Effector memory CD4-positive, alpha-beta T cell (primary cell): ENCODE measurements at regions not wholly inside any gene's neighbourhood (a gene's known extent, or its start where the extent isn't known, plus 50 kb on each side); places are given as distances from the start of the nearest gene placed in this dataset.

ENCODE experiments used
- DNase-seq, 3 donors: peaks; one replicate each; pipeline ENCODE4 v3.0.0-alpha.2; 2020
- H3K27ac ChIP-seq: 2 replicates; pipeline ENCODE4 v1.7.0; 2013; ENCODE audit warnings: mild to moderate bottlenecking, low read length, moderate library complexity; ENCODE audit not compliant: insufficient read depth, poor library complexity, severe bottlenecking
- H3K27me3 ChIP-seq: replicated peaks from 2 replicates; pipeline ENCODE4 v1.7.0; 2013; ENCODE audit warnings: mild to moderate bottlenecking, low read length; ENCODE audit not compliant: insufficient read depth, control insufficient read depth, poor library complexity, severe bottlenecking
- H3K36me3 ChIP-seq: 2 replicates; pipeline ENCODE4 v1.7.0; 2013; ENCODE audit warnings: mild to moderate bottlenecking, low read length, moderate library complexity; ENCODE audit not compliant: control insufficient read depth, insufficient read depth
- H3K4me1 ChIP-seq: 2 replicates; pipeline ENCODE4 v1.7.0; 2013; ENCODE audit warnings: low read length, mild to moderate bottlenecking; ENCODE audit not compliant: control insufficient read depth, insufficient read depth, poor library complexity, severe bottlenecking
- H3K4me3 ChIP-seq: 2 replicates; pipeline ENCODE4 v1.7.0; 2013; ENCODE audit warnings: low read length, low read depth, mild to moderate bottlenecking; ENCODE audit not compliant: insufficient read depth, poor library complexity, severe bottlenecking
- H3K9me3 ChIP-seq: 2 replicates; pipeline ENCODE4 v1.7.0; 2013; ENCODE audit warnings: mild to moderate bottlenecking, low read length, moderate library complexity; ENCODE audit not compliant: control insufficient read depth

DNA sequence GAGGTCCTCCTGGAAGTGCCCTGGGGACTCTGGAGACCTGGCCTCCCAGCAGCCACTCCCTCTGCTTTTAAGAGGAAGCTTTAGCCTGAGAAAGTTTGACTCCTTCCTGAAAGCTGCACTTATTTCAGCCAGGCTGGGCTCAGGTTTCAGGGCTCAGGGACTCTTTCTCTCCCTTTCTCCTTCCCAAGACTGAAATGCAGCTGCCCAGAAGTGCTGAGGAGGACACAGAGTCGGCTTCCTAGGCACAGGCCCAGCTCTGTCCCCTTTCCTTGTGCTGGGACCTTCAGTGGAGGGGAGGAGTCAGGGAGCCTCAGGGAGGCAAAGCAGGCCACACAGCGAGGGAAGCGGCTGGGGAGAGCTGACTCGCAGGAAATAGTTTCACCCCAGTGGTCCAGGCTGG, 137.3 kb downstream of the NAV1 start:
- Histone ChIP-seq H3K36me3 (no peaks in the 10 kb centered on the region), H3K27me3 (no peaks in the 10 kb centered on the region), H3K9me3 (no peaks in the 10 kb centered on the region), H3K4me3 (no peak overlapping the region), H3K27ac (no peak overlapping the region), H3K4me1 (no peaks in the 10 kb centered on the region)
- no peak for DNase-seq

DNA sequence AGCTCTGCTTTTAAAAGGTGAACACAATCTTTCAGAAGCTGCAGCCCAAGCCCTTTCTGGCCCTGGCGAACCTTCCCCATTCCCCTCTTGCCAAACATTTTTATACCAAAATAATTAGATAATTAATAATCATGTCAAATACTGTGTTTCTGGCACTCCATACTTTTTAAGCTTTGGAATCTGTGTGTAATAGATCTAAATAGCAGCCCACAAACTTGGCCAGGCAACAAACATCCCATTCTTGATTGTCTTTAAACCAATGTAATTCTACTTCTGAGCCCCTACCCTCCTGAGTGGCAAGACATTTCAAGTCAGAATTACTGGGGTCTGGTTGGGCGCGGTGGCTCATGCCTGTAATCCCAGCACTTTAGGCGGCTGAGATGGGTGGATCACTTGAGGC, 137.7 kb downstream of the NAV1 start:
- no peaks in the 10 kb centered on the region for H3K27me3 ChIP-seq
- H3K4me3 ChIP-seq = no peak overlapping the region
- no peaks in the 10 kb centered on the region for H3K36me3 ChIP-seq
- no peaks in the 10 kb centered on the region for H3K4me1 ChIP-seq
- DNase-seq = no peak
- no peaks in the 10 kb centered on the region for H3K9me3 ChIP-seq
- no peak overlapping the region for H3K27ac ChIP-seq

GRCh38 chr1:201678264-201679101, 139.6 kb downstream of the NAV1 start:
- no peak for DNase-seq
- H3K36me3 ChIP-seq = no peaks in the 10 kb centered on the region
- no peak overlapping the region for H3K4me3 ChIP-seq
- no peaks in the 10 kb centered on the region for H3K27me3 ChIP-seq
- no peaks in the 10 kb centered on the region for H3K9me3 ChIP-seq
- H3K4me1 ChIP-seq = no peaks in the 10 kb centered on the region
- H3K27ac ChIP-seq = no peak overlapping the region

DNA sequence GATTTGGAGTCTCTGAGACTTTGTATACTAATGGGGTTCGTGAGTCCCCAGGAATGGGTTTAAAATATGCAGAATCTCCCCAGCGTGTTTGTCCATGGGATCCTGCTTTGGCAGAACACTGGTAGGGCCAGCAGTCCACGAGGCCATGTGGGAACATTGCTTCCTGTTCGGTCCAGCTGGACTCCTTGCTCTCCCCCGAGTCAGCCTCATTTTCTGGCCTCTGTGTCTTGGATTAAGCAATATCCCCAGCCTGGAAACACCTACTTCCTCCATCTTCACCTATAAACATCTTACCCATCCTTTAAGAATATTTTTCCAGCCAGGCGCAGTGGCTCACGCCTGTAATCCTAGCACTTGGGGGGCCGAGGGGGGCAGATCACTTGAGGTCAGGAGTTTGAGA, 142.4 kb downstream of the NAV1 start:
- H3K4me1 ChIP-seq = no peaks in the 10 kb centered on the region
- no peak for DNase-seq

DNA sequence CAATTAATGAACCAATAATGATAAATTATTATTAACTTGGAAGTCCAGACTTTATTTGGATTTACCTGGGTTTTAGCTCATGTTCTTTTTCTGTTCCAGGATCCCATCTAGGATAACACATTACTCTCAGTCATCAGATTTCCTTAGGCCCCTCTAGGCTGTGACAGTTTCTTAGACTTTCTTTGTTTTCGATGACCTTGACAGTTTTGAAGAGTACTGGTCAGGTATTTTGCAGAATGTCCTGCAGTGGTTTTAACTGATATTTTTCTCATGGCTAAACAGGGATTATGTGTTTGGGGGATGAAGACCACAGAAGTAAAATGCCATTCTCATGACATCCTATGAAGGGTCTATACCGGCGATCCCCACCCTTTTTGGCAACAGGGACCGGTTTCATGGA, 144.0 kb downstream of the NAV1 start:
- DNase-seq = no peak
- no peak overlapping the region for H3K4me3 ChIP-seq
- no peak overlapping the region for H3K27ac ChIP-seq
- H3K27me3 ChIP-seq = no peaks in the 10 kb centered on the region
- H3K9me3 ChIP-seq = no peaks in the 10 kb centered on the region
- no peaks in the 10 kb centered on the region for H3K36me3 ChIP-seq
- no peaks in the 10 kb centered on the region for H3K4me1 ChIP-seq

More for the DNA sequence above, 142.4 kb downstream of the NAV1 start:
- no peak overlapping the region for H3K4me3 ChIP-seq
- H3K27ac ChIP-seq = no peak overlapping the region
- no peaks in the 10 kb centered on the region for H3K36me3 ChIP-seq
- no peaks in the 10 kb centered on the region for H3K9me3 ChIP-seq
- H3K27me3 ChIP-seq = no peaks in the 10 kb centered on the region

DNA sequence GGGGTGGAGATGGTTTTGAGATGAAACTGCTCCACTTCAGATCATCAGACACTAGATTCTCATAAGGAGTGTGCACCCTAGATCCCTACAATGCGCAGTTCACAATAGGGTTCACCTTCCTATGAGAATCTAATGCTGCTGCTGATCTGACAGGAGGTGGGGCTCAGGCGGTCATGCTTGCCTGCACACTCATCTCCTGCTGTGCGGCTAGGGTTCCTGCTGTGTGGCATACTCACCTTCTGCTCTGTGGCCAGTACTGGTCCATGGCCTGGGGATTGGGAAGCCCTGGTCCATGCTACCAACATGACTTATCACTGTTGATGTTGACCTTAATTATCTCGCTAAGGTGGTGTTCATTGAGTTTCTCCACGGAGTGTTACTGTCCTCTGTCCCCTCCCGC, 144.5 kb downstream of the NAV1 start:
- H3K27ac ChIP-seq = no peak overlapping the region
- H3K4me1 ChIP-seq = no peaks in the 10 kb centered on the region
- H3K4me3 ChIP-seq = no peak overlapping the region
- H3K9me3 ChIP-seq = no peaks in the 10 kb centered on the region
- no peaks in the 10 kb centered on the region for H3K36me3 ChIP-seq
- no peak for DNase-seq
- H3K27me3 ChIP-seq = no peaks in the 10 kb centered on the region

GRCh38 chr1:201685485-201685884, 143.5 kb upstream of the IPO9 start:
- H3K4me1 ChIP-seq = no peaks in the 10 kb centered on the region
- DNase-seq = no peak
- H3K36me3 ChIP-seq = no peaks in the 10 kb centered on the region
- H3K4me3 ChIP-seq = no peak overlapping the region
- no peak overlapping the region for H3K27ac ChIP-seq
- H3K9me3 ChIP-seq = no peaks in the 10 kb centered on the region
- H3K27me3 ChIP-seq = no peaks in the 10 kb centered on the region

- Histone ChIP-seq H3K4me1 (no peaks in the 10 kb centered on the region), H3K36me3 (no peaks in the 10 kb centered on the region), H3K27me3 (no peaks in the 10 kb centered on the region), H3K9me3 (no peaks in the 10 kb centered on the region), H3K27ac (no peak overlapping the region), H3K4me3 (no peak overlapping the region)
- DNase-seq = no peak
Observed at GRCh38 chr1:201686714-201687455, 142.1 kb upstream of the IPO9 start.

- DNase-seq = no peak
- Histone ChIP-seq H3K27ac (no peak overlapping the region), H3K27me3 (no peaks in the 10 kb centered on the region), H3K4me1 (no peaks in the 10 kb centered on the region), H3K9me3 (no peaks in the 10 kb centered on the region), H3K36me3 (no peaks in the 10 kb centered on the region), H3K4me3 (no peak overlapping the region)
Observed at GRCh38 chr1:201688514-201688913, 140.4 kb upstream of the IPO9 start.

DNA sequence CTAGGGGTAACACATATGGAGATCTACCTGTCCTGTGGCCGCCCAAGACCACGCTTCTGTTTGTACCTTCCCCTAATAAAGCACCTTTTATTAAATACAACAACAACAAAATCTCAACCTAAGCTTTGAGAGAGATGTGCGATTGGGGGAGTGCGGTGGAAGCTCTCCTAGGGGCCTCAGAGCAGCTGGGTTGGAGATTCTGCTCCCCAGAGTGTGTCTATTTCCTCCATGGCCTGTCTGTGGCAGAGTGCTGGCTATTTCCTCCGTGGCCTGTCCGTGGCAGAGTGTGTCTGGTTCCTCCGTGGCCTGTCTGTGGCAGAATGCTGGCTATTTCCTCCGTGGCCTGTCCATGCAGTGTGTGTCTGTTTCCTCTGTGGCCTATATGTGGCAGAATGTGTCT, 139.3 kb upstream of the IPO9 start:
- no peaks in the 10 kb centered on the region for H3K9me3 ChIP-seq
- no peak for DNase-seq
- no peaks in the 10 kb centered on the region for H3K36me3 ChIP-seq

More for the DNA sequence above, 139.3 kb upstream of the IPO9 start:
- H3K27me3 ChIP-seq = no peaks in the 10 kb centered on the region
- H3K27ac ChIP-seq = no peak overlapping the region
- no peaks in the 10 kb centered on the region for H3K4me1 ChIP-seq
- H3K4me3 ChIP-seq = no peak overlapping the region
